ENCODE measurements at regions not wholly inside any gene's neighbourhood (a gene's known extent, or its start where the extent isn't known, plus 50 kb on each side); places are given as distances from the start of the nearest gene placed in this dataset.
"Not testable (repeated sequence)": the region's sequence is repeated elsewhere in the genome, so short reads cannot be mapped to it uniquely, and the experiment has no call there.

DNA sequence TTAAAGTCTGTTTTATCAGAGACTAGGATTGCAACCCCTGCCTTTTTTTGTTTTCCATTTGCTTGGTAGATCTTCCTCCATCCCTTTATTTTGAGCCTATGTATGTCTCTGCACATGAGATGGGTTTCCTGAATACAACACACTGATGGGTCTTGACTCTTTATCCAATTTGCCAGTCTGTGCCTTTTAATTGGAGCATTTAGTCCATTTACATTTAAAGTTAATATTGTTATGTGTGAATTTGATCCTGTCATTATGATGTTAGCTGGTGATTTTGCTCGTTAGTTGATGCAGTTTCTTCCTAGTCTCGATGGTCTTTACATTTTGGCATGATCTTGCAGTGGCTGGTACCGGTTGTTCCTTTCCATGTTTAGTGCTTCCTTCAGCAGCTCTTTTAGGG, 129.1 kb downstream of the FAR1 start:
- not testable (repeated sequence) for TF ChIP-seq POLR2A, CTCF (IDR thresholded peaks at IDR 0.05)

Measured in uterus (tissue), 2 donors.